ENCODE measurements at regions not wholly inside any gene's neighbourhood (a gene's known extent, or its start where the extent isn't known, plus 50 kb on each side); places are given as distances from the start of the nearest gene placed in this dataset.
"Not testable (repeated sequence)": the region's sequence is repeated elsewhere in the genome, so short reads cannot be mapped to it uniquely, and the experiment has no call there.

DNA sequence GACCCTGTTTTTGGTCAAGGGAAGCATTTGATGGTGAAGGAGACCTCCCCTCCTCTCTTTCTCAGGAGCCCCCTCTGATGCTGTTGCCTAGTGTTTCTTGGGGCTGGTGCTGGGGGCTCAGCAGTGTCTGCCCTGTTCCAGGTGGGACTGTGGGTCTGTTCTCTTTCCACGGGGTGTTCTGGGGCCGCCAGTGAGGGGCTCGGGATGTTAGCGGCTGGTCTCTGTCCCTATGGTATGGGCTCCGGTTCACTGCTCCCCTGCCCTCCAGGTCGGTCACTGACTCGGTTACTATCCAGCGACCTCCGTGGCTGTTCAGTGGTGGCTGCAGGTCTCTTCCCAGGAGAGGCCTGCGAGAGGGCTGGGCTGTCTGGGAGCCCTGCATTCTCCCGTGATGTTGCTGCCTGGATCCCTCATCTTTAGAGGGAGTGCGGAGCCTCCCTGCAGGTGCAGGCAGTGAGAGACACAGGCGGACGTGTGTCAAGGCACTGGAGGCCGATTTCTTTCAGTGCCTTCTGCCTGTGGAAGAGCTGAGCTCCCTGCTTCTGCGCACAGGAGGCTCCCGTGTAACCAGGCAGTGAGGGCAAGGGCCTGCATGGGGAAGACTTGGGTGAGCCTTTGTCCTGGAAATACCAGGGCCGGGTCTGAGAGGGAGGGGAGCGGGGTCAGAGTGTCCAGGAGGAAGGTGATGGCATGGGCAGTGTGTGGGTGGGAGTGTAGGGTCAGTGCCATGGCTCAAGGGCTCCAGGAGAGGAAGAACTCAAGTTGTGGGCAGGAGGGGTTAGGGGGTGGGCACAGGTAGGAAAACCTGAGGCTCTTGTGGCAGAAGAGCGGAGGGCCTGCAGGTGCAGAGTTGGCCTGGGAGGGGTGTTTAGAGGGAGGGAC, 362.6 kb downstream of the TMEM121 start:
- peaks cover 6% of the 10 kb centered on the region for H3K27me3 Mint-ChIP-seq
- DNase-seq: no peak
- peaks cover 9% of the 10 kb centered on the region for H3K4me1 Mint-ChIP-seq
- no peak overlapping the region for H3K4me3 Mint-ChIP-seq
- H3K9me3 Mint-ChIP-seq: no peaks in the 10 kb centered on the region
- no peaks in the 10 kb centered on the region for H3K36me3 Mint-ChIP-seq
- no peak overlapping the region for H3K27ac Mint-ChIP-seq

DNA sequence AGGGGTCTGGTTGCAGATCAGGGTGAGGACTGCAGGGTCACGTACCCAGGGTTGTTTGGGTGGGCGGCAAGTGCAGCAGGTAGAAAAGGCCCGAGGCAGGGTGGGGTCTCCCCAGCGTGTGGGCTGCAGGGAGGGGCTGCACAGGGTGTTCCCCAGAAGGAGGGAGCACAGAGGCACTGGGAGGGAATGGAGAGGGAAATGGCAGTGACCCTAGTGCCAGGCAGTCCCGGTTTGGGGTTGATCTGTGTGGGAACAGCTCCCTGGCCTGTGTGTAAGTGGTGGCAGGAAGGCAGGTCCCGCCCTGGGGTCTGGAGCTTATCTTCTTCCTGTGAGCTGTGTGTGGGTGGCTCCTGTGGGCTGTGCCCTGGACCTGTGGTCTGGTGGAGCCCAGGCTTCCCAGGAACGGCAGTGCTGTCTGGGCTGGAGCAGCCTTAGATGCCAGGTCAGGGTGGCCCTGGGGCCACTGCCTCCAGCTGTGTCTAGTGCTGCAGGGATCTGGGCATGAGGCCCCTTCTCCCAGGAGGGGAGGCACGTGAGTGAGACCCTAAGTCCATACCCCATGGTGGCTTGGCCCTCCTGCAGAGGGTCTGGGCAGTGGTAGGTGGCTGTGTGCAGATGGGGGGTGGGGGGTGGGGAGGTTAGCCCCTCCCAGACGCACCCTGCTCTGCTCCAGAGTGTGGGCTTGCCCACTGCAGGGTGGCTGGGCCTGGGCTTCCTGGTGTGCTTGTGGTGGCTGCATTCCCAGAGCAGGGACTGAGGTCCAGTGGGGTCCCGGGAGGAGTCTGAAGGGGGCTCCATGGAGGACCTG, 363.5 kb downstream of the TMEM121 start:
- Mint-ChIP-seq H3K4me1 (peaks cover 9% of the 10 kb centered on the region), H3K27me3 (peaks cover 6% of the 10 kb centered on the region), H3K4me3 (peak overlapping the region; percentile 10), H3K36me3 (no peaks in the 10 kb centered on the region), H3K27ac (no peak overlapping the region), H3K9me3 (no peaks in the 10 kb centered on the region)
- no peak for DNase-seq

DNA sequence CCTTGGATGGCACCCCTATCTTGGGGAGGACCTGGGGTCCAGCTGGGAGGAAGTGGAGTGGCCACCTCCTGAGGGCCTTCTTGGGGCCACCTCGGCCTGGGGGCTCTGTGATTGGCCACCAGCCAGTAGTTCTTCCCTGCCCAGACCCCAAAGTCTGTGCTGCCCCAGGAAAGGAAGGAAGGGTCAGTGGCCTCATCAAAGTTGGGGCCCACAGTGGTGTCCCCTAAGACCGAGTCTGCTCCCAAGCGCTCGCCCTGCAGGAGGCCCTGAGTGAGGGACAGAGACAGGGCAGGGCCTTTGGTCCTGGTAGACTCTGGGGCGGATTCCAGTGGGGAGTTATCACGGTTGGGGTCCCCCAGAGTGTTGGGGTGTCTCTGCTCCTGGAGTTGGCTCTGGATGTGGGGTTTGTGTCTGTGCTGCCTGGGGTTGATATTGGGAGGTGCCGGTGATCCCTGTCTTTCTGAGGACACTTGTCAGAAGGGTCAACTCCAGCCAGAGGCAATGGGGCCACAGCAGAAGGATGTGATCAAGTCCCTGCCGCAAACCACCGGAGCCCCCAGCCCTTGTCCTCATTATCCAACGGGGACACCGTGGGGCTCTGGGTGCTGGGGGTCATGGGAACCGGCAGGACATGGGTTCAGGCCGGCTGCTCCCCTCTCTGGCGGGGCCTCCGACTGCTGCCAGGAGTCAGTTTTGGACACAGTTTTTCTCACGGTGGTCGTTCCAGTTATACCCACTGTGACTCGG, 364.3 kb downstream of the TMEM121 start:
- Mint-ChIP-seq H3K9me3 (no peaks in the 10 kb centered on the region), H3K27ac (no peak overlapping the region), H3K4me1 (peaks cover 9% of the 10 kb centered on the region), H3K36me3 (no peaks in the 10 kb centered on the region), H3K4me3 (no peak overlapping the region), H3K27me3 (peaks cover 6% of the 10 kb centered on the region)
- DNase-seq: no peak

DNA sequence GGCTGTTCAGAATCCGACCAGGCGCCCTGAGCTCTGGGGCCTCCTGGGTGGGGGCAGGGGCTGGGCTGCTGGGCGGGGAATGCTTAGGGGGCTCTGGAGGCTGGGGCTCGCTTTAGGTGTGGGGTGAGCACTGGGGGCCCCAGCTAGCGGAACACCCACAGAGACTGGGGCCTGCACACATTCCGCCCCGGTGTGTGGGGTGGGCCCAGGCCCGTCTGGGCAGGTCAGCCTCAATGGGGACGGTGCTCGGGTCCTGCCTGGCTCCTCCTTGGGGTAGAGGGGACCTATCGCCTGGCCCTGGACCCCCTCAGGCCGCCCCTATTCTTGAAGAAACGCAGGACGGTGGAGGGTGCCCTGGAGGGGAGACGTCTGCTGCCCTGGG, 364.8 kb downstream of the TMEM121 start:
- Mint-ChIP-seq H3K4me1 (peaks cover 9% of the 10 kb centered on the region), H3K27me3 (peaks cover 6% of the 10 kb centered on the region), H3K9me3 (no peaks in the 10 kb centered on the region), H3K4me3 (no peak overlapping the region), H3K27ac (no peak overlapping the region), H3K36me3 (no peaks in the 10 kb centered on the region)
- DNase-seq: no peak

DNA sequence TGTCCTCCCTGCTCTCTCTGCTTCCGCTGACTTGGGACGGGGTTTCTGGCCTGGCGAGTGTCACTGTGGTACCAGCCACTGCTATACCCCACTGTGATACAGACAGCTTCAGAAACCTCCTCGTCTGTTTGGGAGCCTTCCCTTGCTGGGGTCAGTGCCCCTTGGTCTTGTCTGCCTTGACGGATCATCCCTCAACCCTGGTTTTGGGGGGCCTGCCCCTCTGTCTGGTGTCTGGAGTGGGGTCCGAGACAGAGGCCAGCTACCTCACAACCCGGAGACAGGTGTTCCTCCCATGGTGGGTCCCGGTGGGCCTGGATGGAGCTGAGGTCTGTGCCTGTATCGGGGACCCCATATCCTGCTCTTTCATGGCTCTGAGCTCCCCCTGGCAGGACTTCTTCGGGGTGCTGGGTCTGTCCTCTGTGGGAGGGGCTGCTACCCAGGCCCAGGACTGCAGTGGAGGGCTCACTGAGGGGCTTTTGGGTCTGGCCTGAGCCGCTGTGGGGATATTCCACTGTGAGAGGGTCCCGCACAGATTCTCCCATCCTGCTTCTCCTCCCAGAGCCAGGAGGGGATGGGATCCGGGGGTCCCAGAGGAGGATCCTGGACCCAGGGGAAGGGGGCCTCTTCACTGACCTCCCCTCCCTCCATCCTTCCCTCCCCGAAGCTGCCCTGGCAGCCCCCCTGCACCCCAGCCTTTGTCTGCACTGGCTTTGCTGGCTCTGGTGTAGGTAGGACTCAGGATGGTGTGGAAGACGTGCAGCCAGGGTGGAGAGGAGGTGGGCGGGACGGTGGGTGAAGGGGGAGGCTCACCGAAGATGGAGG, 365.5 kb downstream of the TMEM121 start:
- H3K9me3 Mint-ChIP-seq: no peaks in the 10 kb centered on the region
- no peak for DNase-seq
- peaks cover 6% of the 10 kb centered on the region for H3K27me3 Mint-ChIP-seq
- H3K4me1 Mint-ChIP-seq: peaks cover 13% of the 10 kb centered on the region
- H3K36me3 Mint-ChIP-seq: no peaks in the 10 kb centered on the region
- no peak overlapping the region for H3K4me3 Mint-ChIP-seq
- no peak overlapping the region for H3K27ac Mint-ChIP-seq

DNA sequence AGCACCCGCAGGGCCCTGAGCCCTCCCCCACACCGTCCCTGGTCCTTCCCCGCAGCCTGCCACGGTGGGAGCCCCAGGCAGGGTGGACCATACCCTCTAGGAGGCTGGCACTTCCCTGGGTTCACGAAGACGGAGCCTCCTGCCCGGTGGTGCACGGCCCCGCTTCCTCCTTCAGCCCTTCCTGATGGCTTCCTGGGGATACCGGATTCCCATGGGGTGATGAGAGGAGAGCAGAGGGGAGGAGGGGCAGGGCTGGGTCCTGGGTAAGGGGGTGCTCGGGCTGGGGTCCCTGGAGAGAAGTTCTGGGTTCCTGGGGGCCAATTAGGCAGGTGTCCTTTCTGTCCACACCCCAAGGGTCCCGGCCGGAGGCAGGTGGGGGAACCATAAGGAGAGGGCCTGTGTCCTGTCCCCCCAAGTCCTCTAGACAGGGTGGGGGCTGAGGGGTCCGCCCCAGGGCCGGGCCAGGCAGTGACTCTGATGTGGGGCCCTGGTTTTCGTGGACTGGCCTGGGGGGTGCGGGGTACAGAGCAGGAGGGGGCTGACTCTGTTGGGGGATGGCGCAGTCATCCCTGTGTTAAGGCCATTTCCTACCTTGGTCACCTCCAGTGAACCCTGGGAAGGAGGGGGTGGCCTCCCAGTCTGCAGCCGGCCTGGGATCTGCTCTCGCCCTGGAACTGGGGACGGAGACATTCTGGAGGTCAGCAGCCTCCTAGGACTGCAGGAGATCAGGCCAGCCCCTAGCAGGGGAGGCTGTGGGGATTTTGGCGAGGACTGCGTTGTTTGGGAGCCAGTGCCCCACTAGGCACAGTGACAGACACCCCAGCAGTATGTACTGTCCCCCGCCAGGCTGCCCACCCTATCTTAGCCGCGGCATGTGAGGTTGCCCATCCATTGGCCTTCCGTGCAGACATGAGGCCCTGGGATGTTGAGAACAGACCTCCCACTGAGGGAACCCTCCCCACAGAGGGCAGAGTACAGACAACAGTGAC, 366.4 kb downstream of the TMEM121 start:
- not testable (repeated sequence) for DNase-seq, H3K27me3 Mint-ChIP-seq, H3K4me3 Mint-ChIP-seq, H3K36me3 Mint-ChIP-seq, H3K9me3 Mint-ChIP-seq, H3K27ac Mint-ChIP-seq
- peaks cover 13% of the 10 kb centered on the region for H3K4me1 Mint-ChIP-seq

DNA sequence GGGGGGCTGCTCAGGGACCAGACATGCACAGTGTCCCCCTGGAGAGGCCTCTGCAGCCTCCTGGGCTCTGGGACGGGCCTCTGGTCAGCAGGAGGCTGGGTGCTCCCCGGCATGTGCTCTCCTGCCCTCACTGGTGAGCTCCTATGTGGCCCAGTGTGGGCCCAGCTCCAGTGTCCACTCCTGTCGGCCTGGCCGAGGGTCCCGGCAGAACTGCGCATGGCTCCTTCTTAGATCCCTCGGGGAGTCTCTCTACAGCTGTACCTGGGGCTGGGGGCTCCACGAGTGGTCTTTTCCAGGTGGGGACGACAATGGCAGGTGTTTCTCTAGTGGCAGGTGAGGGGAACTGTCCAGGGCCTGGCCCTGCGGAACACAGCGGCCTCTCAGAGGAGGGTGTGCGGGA, 367.3 kb downstream of the TMEM121 start:
- not testable (repeated sequence) for H3K9me3 Mint-ChIP-seq, H3K36me3 Mint-ChIP-seq, DNase-seq, H3K4me3 Mint-ChIP-seq, H3K27ac Mint-ChIP-seq
- Mint-ChIP-seq H3K4me1 (peaks cover 13% of the 10 kb centered on the region), H3K27me3 (peaks cover 11% of the 10 kb centered on the region)

DNA sequence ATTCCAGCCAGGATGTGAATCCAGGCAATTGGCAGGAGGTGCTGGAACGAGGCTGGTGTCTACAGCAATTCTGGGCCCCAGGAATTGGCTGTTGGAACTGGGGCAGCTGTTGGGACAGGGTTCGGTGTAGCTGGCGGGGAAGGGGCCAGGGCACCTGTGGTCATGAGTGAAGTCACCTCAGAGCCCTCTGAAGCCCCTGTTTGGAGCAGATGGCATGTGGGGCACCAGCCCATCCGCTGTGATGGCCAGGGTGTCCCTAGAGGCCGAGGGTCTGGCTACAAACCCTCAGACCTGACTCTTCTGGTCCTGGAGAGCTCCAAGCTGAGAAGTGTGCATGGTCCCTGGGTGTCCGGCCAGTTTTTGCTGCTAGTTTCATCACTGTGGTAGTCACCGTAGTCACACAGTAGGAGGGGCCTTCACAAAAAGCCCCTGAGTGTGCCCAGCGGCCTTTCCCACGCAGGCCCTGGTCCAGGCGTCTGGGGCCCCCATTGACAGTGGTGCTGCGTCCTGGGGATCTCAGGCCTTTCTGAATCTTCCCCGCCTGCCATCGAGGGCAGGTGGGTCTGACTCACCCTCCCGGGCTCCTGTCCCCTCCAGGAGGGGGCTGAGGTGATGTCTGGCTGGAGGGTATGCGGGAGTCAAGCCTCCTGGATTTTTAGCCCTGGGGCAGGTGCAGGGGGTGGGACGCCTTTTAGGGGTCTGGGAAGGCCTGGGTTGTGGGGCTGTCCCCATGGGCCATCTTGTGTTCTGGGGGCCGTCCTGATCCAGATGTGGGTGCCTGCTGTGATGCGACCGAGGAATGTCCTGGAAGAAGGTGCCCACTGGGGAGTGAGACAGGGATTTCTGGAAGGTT, 368.0 kb downstream of the TMEM121 start:
- Mint-ChIP-seq H3K4me1 (peaks cover 9% of the 10 kb centered on the region), H3K36me3 (peaks cover 2% of the 10 kb centered on the region), H3K9me3 (no peaks in the 10 kb centered on the region), H3K4me3 (no peak overlapping the region), H3K27ac (no peak overlapping the region), H3K27me3 (peaks cover 11% of the 10 kb centered on the region)
- DNase-seq: no peak

DNA sequence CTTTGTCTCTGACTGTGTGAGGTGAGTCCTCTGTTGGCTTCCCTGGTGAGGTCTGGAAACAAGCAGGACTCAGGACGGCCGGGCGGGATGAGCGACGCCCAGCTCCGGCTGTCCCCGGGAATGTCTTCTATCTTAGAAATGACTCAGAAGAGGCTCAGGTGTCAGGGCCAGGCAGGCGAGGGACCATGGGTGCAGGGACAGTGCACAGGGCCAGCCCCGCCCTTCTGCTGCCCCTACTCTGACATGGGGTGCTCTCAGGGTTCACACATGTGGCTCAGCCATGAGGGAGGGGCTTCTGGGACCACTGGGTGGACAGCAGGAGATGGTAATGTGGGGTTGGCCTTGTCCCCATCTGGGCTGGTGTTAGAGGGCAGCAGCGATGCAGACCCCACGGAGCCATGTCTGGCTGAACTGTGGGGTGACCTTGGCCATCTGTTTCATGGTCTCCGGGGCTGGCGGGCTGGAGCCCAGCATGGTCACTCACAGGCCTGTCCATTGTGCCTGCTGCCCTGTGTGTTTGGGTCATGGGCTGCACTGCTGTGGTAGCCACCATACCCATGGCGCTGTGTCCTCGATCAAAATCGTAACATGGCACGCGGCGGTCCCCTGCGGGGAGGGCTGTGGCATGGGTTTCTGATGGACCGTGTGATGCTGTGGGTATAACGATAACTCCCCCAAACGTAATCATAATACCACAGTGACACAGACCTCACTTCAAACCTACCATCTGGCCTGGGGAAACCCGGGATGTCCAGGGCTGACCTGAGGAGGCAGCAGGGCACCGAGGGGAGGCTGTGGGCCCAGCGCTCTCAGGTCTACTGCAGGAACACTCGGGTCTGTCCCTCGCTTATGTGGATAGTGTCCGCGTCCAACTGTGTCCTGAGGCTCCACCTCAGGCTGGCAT, 368.8 kb downstream of the TMEM121 start:
- Mint-ChIP-seq H3K27me3 (peaks cover 14% of the 10 kb centered on the region), H3K36me3 (peaks cover 2% of the 10 kb centered on the region), H3K9me3 (no peaks in the 10 kb centered on the region), H3K4me1 (peaks cover 9% of the 10 kb centered on the region), H3K27ac (no peak overlapping the region), H3K4me3 (no peak overlapping the region)
- DNase-seq: no peak

DNA sequence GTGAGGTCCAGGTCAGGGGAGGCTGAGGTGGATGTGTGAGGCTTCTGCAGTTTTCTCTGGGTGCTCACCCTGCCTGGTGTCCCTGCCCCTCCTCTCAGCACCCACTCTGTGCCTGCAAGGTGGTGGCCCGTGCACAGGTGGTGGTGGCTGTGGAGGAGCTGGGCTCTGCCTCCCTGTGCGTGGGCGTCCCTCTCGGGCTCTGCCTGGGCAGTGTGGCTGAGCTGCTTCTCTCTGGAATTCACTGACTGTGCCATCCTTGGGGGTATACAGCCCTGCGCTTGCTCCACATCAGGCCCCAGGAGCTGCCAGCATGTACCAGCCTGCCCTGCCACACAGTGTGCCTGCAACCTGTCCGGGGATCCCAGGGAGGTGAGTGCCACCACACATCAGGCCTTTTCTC, 369.8 kb downstream of the TMEM121 start:
- peaks cover 21% of the 10 kb centered on the region for H3K27me3 Mint-ChIP-seq
- not testable (repeated sequence) for H3K27ac Mint-ChIP-seq, H3K36me3 Mint-ChIP-seq, H3K4me1 Mint-ChIP-seq, DNase-seq, H3K4me3 Mint-ChIP-seq, H3K9me3 Mint-ChIP-seq

DNA sequence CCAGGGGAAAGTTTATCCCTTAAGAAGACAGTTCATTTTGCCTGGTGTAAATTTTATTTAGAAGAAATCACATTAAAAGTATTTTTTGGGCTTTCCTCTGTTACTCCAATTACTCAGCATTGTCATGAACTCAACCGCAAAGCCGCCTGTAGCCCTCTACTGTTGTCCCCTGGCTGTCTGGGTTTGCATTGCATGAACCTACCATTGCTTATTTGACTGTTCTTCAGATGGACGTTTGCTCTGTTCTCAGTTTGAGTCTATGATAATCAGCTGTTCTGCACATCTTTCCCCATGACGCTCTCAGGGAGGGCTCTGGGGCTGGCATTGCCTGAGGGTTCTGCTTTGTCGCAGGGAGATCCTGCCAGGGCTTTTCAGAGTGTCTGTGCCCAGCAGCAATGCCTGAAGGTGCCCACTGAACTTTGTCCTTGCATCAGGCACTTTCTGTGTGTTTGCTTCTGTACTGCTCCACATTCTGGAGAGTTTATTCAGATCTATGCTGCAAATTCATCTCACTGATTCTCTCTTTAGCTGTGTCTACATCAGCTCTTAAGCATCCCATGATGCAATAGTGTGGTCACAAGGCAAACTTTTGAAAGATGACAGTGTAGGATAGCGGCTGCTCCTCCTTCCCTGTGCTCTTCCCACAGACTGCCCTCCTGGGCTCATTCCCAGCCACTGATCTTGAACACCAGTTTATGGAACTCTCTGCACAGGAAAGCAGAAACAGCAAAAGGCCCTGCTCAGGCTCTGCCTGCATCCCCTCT, 370.8 kb downstream of the TMEM121 start:
- H3K27ac Mint-ChIP-seq, DNase-seq, H3K9me3 Mint-ChIP-seq, H3K4me1 Mint-ChIP-seq, H3K36me3 Mint-ChIP-seq, H3K4me3 Mint-ChIP-seq: not testable (repeated sequence)
- H3K27me3 Mint-ChIP-seq: peaks cover 22% of the 10 kb centered on the region

DNA sequence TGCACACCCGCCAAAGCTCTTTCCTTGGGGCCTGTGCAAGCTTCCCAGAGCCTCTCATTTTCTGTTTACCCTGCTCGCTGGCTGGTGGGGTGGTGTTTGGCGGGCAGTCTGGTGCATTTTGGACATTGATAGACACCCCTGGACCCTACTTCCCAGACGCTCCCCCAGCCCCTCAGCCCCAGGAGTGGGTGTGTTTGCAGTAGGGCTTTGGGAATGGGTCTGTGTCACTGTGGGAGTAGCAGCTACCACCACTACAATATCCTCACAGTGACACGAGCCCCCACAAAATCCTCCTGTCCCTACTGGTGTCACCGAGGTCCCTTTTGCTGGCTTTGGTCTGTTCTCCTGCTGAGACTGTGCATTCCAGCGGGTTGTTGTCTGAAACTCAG, 371.3 kb downstream of the TMEM121 start:
- DNase-seq: no peak
- Mint-ChIP-seq H3K27ac (no peak overlapping the region), H3K9me3 (no peaks in the 10 kb centered on the region), H3K4me3 (no peak overlapping the region), H3K27me3 (peaks cover 22% of the 10 kb centered on the region), H3K36me3 (peaks cover 2% of the 10 kb centered on the region), H3K4me1 (peaks cover 7% of the 10 kb centered on the region)

All from activated naive CD8-positive, alpha-beta T cell treated with anti-CD3 and anti-CD28 coated beads for 36 hours (primary cell).